GM12878 (cell line): ENCODE measurements at regions not wholly inside any gene's neighbourhood (a gene's known extent, or its start where the extent isn't known, plus 50 kb on each side); places are given as distances from the start of the nearest gene placed in this dataset.

Experiments used
- ATAC-seq: fragments of 200-7000 bp; cut with Tn5 transposase; 3 replicates; pipeline ENCODE4 v1.9.1; 2020; ENCODE audit warnings: mild to moderate bottlenecking, moderate library complexity
- BruUV-seq: library from RNA; stranded (reverse); fragments of 400-500 nt; replicated peaks from 2 replicates; lab custom pipeline; 2021; lab: Mats Ljungman, UMichigan
- CTCF ChIA-PET: fragments of 300-600 bp; sonication (Branson Sonifier 250); formaldehyde crosslinking; extraction: SDS; loops from one replicate; lab custom pipeline; 2021; ENCODE audit warnings: inconsistent platforms; lab: Yijun Ruan, JAX
- POLR2A ChIA-PET: fragments of 350-600 bp; formaldehyde crosslinking; extraction: SDS; loops from one replicate; lab custom pipeline; 2021; ENCODE audit warnings: inconsistent platforms; lab: Charles Lee
- RAD21 ChIA-PET: fragments of 300-600 bp; sonication (Branson Sonifier 250); formaldehyde crosslinking; loops from one replicate; lab custom pipeline; 2023; ENCODE audit warnings: antibody characterized with exemption; ENCODE audit not compliant: unreplicated experiment; lab: Charles Lee
- SMC1A ChIA-PET: fragments of 300-600 bp; sonication (Branson Sonifier 250); formaldehyde crosslinking; loops from one replicate; lab custom pipeline; 2023; ENCODE audit not compliant: unreplicated experiment, uncharacterized antibody; lab: Charles Lee
- DNase-seq: peaks from one replicate; pipeline ENCODE4 v3.0.0-alpha.2; 2011; ENCODE audit warnings: low read depth, low spot score
- FAIRE-seq: peaks from 3 replicates; lab custom pipeline; 2011; peaks lifted over from hg19 to GRCh38; lab: Jason Lieb, UNC
- H2AFZ ChIP-seq: 2 replicates; pipeline ENCODE4 v1.6.0; 2011; ENCODE audit warnings: low read depth, low read length, control low read depth; ENCODE audit not compliant: control insufficient read depth
- H3K27ac ChIP-seq: 2 replicates; pipeline ENCODE4 v1.5.1; 2011; ENCODE audit warnings: control low read depth; ENCODE audit not compliant: control insufficient read depth, insufficient read depth
- H3K27me3 ChIP-seq, 2 experiments: replicated peaks in 1 of 2; 2 replicates each; pipeline versions ENCODE4 v1.6.0 to v1.6.1; 2011; ENCODE audit warnings: low read length in 1 of 2; ENCODE audit not compliant: control insufficient read depth in 2 of 2, insufficient read depth in 2 of 2
- H3K36me3 ChIP-seq, 2 experiments: 2 replicates each; pipeline ENCODE4 v1.5.1; 2011; ENCODE audit warnings: low read length in 1 of 2; ENCODE audit not compliant: control insufficient read depth in 2 of 2, insufficient read depth in 2 of 2
- H3K4me1 ChIP-seq: 2 replicates; pipeline ENCODE4 v1.6.1; 2011; ENCODE audit warnings: mild to moderate bottlenecking, low read length, moderate library complexity, mixed read lengths; ENCODE audit not compliant: control insufficient read depth, insufficient read depth
- H3K4me2 ChIP-seq: 2 replicates; pipeline ENCODE4 v1.6.0; 2011; ENCODE audit warnings: control low read depth; ENCODE audit not compliant: control insufficient read depth, insufficient read depth
- H3K4me3 ChIP-seq: fragments of 200-600 bp; sonication (generic); 2 replicates; pipeline ENCODE4 v1.5.1; 2016
- H3K79me2 ChIP-seq: 2 replicates; pipeline ENCODE4 v1.6.0; 2011; ENCODE audit warnings: low read length; ENCODE audit not compliant: control insufficient read depth, insufficient read depth
- H3K9ac ChIP-seq: 2 replicates; pipeline ENCODE4 v1.8.0; 2011; ENCODE audit warnings: low read length, control low read depth, mixed read lengths; ENCODE audit not compliant: control insufficient read depth, insufficient read depth
- H3K9me3 ChIP-seq: replicated peaks from 3 replicates; pipeline ENCODE4 v1.5.1; 2011; ENCODE audit warnings: mild to moderate bottlenecking, low read length; ENCODE audit not compliant: control insufficient read depth, insufficient read depth
- H4K20me1 ChIP-seq: 2 replicates; pipeline ENCODE4 v1.6.0; 2011; ENCODE audit not compliant: control insufficient read depth, insufficient read depth
- BCL11A ChIP-seq: IDR thresholded peaks from 2 replicates; pipeline ENCODE4 v1.6.1; 2011; ENCODE audit warnings: low read depth, low read length
- E4F1 ChIP-seq: fragments of 450-650 bp; IDR thresholded peaks from 2 replicates; pipeline ENCODE4 v1.6.1; 2018; ENCODE audit warnings: borderline replicate concordance, mild to moderate bottlenecking; ENCODE audit not compliant: partially characterized antibody
- KAT2A ChIP-seq: conservative IDR thresholded peaks from 2 replicates; pipeline ENCODE4 v1.6.1; 2011; ENCODE audit warnings: low read depth, low read length; ENCODE audit not compliant: control insufficient read depth
- NR2F1 ChIP-seq: fragments of 450-650 bp; conservative IDR thresholded peaks from 2 replicates; pipeline ENCODE4 v1.6.1; 2017; ENCODE audit warnings: mild to moderate bottlenecking
- RAD51 ChIP-seq: fragments of 450-650 bp; IDR thresholded peaks from 2 replicates; pipeline ENCODE4 v1.6.1; 2016; ENCODE audit warnings: moderate library complexity, mild to moderate bottlenecking, inconsistent platforms
- SKIL ChIP-seq: fragments of 450-650 bp; IDR thresholded peaks from 2 replicates; pipeline ENCODE4 v1.6.1; 2017; ENCODE audit warnings: mild to moderate bottlenecking, low read depth, inconsistent platforms; ENCODE audit not compliant: poor library complexity, severe bottlenecking
- TCF3 ChIP-seq: IDR thresholded peaks from 2 replicates; pipeline ENCODE4 v1.6.1; 2012; ENCODE audit warnings: low read depth, mild to moderate bottlenecking, low read length, borderline replicate concordance; ENCODE audit not compliant: insufficient read depth
- WGBS: methylation state at CpG from one replicate; pipeline ENCODE4 v1.1.6; 2016; ENCODE audit warnings: low lambda C conversion rate; ENCODE audit not compliant: insufficient replicate concordance, insufficient coverage; ENCODE audit errors: missing lambda C conversion rate; 5-methylcytosine and 5-hydroxymethylcytosine counted together
- in situ Hi-C: fragments of 300-500 bp; cut with MboI; formaldehyde crosslinking; loops from 9 replicates; pipeline ENCODE4 v1.14.3; 2018; ENCODE audit warnings: mixed read lengths
- intact Hi-C: fragments of 100-400 bp; cut with micrococcal nuclease; formaldehyde crosslinking; loops from one replicate; pipeline ENCODE4 v1.14.2; 2022; ENCODE audit not compliant: unreplicated experiment
- TF ChIP-seq, protein P1 (sequence below): fragments of 450-650 bp; IDR thresholded peaks from 2 replicates; pipeline ENCODE4 v1.6.1; 2017; ENCODE audit warnings: borderline replicate concordance
- TF ChIP-seq, protein P2 (sequence below): fragments of 450-650 bp; IDR thresholded peaks from 2 replicates; pipeline ENCODE4 v1.6.1; 2017; ENCODE audit warnings: mild to moderate bottlenecking
- TF ChIP-seq, protein P3 (sequence below): fragments of 450-650 bp; IDR thresholded peaks from 2 replicates; pipeline ENCODE4 v1.6.1; 2016; ENCODE audit warnings: mild to moderate bottlenecking, moderate library complexity, borderline replicate concordance

- TF ChIP-seq, protein P1, sequence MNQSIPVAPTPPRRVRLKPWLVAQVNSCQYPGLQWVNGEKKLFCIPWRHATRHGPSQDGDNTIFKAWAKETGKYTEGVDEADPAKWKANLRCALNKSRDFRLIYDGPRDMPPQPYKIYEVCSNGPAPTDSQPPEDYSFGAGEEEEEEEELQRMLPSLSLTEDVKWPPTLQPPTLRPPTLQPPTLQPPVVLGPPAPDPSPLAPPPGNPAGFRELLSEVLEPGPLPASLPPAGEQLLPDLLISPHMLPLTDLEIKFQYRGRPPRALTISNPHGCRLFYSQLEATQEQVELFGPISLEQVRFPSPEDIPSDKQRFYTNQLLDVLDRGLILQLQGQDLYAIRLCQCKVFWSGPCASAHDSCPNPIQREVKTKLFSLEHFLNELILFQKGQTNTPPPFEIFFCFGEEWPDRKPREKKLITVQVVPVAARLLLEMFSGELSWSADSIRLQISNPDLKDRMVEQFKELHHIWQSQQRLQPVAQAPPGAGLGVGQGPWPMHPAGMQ = no peak
- TF ChIP-seq TCF3 (no peak), KAT2A (no peak)
- TF ChIP-seq, protein P2, sequence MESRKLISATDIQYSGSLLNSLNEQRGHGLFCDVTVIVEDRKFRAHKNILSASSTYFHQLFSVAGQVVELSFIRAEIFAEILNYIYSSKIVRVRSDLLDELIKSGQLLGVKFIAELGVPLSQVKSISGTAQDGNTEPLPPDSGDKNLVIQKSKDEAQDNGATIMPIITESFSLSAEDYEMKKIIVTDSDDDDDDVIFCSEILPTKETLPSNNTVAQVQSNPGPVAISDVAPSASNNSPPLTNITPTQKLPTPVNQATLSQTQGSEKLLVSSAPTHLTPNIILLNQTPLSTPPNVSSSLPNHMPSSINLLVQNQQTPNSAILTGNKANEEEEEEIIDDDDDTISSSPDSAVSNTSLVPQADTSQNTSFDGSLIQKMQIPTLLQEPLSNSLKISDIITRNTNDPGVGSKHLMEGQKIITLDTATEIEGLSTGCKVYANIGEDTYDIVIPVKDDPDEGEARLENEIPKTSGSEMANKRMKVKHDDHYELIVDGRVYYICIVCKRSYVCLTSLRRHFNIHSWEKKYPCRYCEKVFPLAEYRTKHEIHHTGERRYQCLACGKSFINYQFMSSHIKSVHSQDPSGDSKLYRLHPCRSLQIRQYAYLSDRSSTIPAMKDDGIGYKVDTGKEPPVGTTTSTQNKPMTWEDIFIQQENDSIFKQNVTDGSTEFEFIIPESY = no peak
Measured at GRCh38 chr6:22875845-22876244, 306.5 kb downstream of the HDGFL1 start (continued).

GRCh38 chr6:22878324-22878701 is 308.9 kb downstream of the HDGFL1 start:
- FAIRE-seq (no peak), DNase-seq (no peak), ATAC-seq (no peak)
- Histone ChIP-seq H3K4me2 (no peak overlapping the region), H3K9me3 (no peaks in the 10 kb centered on the region), H3K4me3 (no peak overlapping the region), H3K9ac (no peak overlapping the region), H4K20me1 (no peaks in the 10 kb centered on the region), H2AFZ (no peak overlapping the region), H3K79me2 (no peaks in the 10 kb centered on the region), H3K36me3 (no peaks in the 10 kb centered on the region), H3K4me1 (no peaks in the 10 kb centered on the region), H3K27ac (no peak overlapping the region), H3K27me3 (no peaks in the 10 kb centered on the region)
- POLR2A ChIA-PET = no interaction called here
- intact Hi-C loops (no loop called here), in situ Hi-C loops (no loop called here)
- SMC1A ChIA-PET = interaction anchor here (0.9 kb wide), 1 partner anchor 11 kb away, joined by 3 read pairs; no protein-coding TSS in a partner anchor
- WGBS = 1% methylated on average over 3 of the region's 3 CpGs
- RAD21 ChIA-PET = interaction anchor here (0.9 kb wide), 1 partner anchor 17 kb away, joined by 3 read pairs; no protein-coding TSS in a partner anchor
- BruUV-seq = no TSS peak
- CTCF ChIA-PET = no interaction called here
- no peak for TF ChIP-seq E4F1
- no peak for TF ChIP-seq RAD51
- TF ChIP-seq BCL11A = no peak
- TF ChIP-seq NR2F1 = no peak
- TF ChIP-seq, protein P3, sequence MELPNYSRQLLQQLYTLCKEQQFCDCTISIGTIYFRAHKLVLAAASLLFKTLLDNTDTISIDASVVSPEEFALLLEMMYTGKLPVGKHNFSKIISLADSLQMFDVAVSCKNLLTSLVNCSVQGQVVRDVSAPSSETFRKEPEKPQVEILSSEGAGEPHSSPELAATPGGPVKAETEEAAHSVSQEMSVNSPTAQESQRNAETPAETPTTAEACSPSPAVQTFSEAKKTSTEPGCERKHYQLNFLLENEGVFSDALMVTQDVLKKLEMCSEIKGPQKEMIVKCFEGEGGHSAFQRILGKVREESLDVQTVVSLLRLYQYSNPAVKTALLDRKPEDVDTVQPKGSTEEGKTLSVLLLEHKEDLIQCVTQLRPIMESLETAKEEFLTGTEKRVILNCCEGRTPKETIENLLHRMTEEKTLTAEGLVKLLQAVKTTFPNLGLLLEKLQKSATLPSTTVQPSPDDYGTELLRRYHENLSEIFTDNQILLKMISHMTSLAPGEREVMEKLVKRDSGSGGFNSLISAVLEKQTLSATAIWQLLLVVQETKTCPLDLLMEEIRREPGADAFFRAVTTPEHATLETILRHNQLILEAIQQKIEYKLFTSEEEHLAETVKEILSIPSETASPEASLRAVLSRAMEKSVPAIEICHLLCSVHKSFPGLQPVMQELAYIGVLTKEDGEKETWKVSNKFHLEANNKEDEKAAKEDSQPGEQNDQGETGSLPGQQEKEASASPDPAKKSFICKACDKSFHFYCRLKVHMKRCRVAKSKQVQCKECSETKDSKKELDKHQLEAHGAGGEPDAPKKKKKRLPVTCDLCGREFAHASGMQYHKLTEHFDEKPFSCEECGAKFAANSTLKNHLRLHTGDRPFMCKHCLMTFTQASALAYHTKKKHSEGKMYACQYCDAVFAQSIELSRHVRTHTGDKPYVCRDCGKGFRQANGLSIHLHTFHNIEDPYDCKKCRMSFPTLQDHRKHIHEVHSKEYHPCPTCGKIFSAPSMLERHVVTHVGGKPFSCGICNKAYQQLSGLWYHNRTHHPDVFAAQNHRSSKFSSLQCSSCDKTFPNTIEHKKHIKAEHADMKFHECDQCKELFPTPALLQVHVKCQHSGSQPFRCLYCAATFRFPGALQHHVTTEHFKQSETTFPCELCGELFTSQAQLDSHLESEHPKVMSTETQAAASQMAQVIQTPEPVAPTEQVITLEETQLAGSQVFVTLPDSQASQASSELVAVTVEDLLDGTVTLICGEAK = no peak
- TF ChIP-seq SKIL = no peak
